GM20000 (cell line): ENCODE measurements at regions not wholly inside any gene's neighbourhood (a gene's known extent, or its start where the extent isn't known, plus 50 kb on each side); places are given as distances from the start of the nearest gene placed in this dataset.

Experiments
- DNase-seq: peaks from one replicate; pipeline ENCODE4 v3.0.0; 2012; ENCODE audit warnings: low spot score
- CTCF ChIP-seq: IDR thresholded peaks from 2 replicates; pipeline ENCODE4 v1.5.1; 2012; ENCODE audit warnings: mild to moderate bottlenecking, control low read depth; ENCODE audit errors: extremely low read depth, missing control alignments

DNA sequence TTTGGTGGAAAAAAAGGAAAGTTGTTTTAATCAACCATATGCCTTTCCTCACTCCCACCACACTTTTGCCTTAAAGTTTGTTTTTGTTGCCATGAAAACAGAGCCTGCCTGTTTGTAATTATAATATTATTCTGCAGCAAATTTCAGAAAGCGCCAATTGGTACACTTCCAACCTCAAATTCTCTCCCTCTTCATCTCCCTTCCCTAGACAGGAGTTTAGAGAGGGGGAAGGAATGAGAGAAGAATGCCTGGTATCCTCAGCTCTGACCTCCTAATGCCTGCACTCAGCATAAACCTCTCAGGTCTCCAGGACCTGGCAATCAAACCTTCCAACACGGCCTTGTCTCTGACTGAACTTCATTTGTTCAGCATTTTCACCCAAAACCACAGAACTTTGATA lies 138.4 kb upstream of the HCCS start:
- DNase-seq: no peak
- no peak for TF ChIP-seq CTCF

DNA sequence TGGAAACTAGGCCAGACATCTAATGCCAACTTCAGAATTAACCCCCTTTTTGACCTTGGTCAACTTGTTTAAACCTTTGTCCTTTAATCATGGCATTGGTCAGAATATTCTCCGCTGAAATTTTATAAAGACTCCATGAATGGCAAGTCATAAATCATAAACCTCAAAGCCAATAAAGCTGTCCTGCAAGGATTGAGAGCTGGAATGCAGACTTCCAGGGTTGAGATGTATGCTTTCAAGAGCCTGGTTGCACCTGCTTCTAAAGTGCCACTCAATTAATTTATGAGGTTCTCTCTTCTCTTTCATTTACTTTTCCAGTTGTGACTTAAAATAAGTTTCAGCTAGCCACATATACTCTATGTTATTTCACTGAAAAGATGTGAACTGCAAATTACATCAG lies 136.2 kb upstream of the HCCS start:
- DNase-seq: no peak
- no peak for TF ChIP-seq CTCF

GRCh38 chrX:10979956-10980355 lies 131.2 kb upstream of the HCCS start:
- no peak for TF ChIP-seq CTCF
- DNase-seq: no peak

- DNase-seq: no peak
Measured at GRCh38 chrX:10981506-10981905, 129.6 kb upstream of the HCCS start.

DNA sequence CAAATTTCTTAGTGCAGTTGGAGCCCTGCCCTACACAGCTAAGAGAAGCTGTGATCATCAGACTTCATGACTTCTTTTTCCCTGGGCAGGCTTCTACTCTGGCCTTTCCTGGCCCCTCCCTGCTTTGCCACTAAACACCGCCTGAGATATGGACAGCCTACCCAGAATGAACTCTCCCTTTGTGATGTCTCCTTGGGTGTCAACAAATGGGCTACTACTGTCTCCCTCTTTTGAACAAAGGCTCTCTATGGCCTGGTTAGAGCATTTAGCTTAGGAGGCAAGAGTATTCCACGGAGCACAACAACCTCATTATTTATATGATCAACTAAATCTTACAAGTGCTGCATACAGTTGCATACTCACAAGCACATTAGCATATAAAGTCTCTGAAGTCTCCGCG lies 127.6 kb upstream of the HCCS start:
- no peak for DNase-seq
- no peak for TF ChIP-seq CTCF

More at GRCh38 chrX:10981506-10981905, 129.6 kb upstream of the HCCS start:
- TF ChIP-seq CTCF: no peak

DNA sequence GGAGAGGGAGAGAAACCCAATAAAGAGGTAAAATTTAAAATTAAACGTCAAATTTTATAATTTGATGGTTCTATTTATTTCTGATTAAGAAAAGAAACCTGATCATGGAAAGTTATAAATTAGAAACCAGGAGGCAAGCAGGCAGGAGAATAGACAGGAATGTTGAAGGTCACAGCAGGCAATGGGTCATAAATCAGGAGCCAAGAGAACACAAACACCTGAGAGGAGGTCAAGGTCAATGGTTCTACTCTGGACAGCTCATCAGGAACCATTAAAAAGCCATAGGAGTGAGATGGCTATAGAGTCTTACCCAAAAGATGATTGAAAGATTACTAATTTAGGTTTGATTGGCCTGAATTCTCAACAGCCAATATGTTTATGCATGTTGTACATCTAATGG lies 126.9 kb upstream of the HCCS start:
- TF ChIP-seq CTCF: no peak
- DNase-seq: no peak

DNA sequence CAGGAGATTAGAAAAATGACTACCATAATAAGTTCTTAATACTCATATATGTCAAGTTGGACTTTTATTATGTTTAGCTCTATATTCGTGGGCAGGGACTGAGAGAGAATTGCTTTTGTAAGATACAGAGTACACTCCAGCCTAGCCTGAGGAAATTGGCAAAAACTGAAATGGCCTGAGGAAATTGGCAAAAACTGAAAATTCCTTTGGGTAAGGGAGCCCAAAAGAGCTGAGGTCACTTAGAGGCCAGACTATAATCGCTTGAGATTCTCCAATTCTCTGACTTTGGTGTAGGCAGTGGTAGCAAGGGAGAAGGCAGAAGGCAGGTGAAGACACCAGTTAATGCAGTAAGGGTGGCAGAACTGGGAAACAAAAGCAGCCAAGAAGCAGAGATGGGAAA lies 124.5 kb upstream of the HCCS start:
- TF ChIP-seq CTCF: no peak
- no peak for DNase-seq
